HG02798 (cell line): ENCODE measurements at regions not wholly inside any gene's neighbourhood (a gene's known extent, or its start where the extent isn't known, plus 50 kb on each side); places are given as distances from the start of the nearest gene placed in this dataset.

Source experiments
- ATAC-seq: cut with Tn5 transposase; IDR thresholded peaks from one replicate; pipeline ENCODE4 v1.9.1; 2021; ENCODE audit warnings: mild to moderate bottlenecking; ENCODE audit not compliant: unreplicated experiment, poor library complexity

DNA sequence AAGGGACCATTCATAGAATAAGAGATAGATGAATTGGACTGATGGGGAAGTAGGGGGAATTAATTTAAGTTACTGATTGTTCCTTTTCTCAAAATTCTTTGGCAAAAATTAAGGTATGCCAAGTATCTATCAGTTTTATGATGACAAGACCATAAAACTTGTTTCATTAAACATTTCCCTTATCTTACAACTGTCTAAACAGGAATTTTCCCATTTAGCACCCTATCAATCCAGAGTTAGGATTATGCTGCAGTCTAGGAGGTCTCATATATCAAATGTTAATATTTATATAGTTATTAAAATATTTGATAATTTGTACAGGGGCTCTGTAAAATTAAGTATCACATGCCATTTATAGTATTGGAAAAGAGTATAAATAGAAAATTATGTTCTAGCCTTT is 51.5 kb upstream of the ARID1B start:
- ATAC-seq, result no peak

- peak; percentile 46 for ATAC-seq
Observed at GRCh38 chr6:156720691-156721685, 56.2 kb upstream of the ARID1B start.

GRCh38 chr6:156719720-156720563 is 57.2 kb upstream of the ARID1B start:
- peak; percentile 87 for ATAC-seq

DNA sequence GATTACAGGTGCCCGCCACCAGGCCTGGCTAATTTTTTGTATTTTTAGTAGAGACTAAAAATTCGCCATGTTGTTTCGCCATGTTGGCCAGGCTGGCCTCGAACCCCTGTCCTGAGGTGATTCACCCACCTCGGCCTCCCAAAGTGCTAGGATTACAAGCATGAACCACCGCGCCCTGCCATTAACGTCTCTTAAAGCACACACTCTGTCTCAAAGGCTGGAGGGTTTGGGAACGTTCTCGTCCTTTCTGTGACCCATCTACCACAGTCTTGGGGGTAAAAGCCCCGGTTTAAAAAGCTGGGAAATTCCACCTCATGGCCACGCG is 57.8 kb upstream of the ARID1B start:
- ATAC-seq, result no peak

DNA sequence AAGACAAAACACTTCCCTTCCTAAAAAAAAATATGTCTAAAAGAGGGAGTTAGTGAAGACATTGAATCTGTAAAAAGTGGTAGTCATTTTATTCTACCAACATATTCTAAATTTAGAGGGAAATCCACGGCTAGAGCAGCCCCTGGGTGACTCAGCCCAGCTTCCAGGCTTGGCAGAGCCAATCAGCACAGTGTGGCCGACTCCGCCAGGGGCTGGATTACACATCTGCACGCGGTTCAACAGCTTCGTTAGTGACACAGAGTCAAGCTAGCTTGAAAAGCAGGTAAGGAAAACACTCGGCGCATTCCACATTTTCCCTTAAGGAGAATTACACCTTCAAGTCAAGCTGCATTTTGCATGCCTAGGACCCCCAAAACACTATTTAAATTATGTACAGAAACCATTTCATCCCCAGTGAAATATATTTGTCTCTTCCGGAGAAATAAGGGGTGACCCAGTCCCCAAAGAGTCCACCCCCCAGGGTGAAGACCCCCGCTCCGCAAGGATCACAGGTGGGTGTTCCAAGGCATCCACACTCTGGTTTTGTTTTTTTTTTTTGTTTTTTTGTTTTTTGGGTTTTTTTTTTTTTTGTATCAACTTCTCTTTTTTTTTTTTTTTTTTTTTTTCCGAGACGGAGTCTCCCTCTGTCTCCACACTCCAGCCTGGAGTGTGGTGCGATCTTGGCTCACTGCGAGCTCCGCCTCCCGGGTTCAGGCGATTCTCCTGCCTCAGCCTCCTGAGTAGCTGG is 58.4 kb upstream of the ARID1B start:
- ATAC-seq, result no peak

DNA sequence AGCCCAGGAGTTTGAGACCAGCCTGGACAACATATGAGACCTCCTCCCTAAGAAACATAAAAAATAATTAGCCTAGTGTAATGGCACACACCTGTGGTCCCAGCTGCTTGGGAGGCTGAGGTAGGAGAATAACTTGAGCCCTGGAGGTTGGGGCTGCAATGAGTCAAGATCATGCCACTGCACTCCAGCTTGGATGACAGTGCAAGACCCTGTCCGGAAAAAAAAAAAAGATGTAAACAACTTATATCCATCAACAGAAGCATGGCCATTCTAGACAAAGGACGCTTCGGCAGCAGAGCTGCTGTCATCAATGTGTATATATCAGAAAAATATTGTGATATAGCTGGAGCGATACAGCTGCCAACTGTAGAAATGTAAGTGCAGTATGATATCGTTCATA is 59.6 kb upstream of the ARID1B start:
- ATAC-seq, result no peak

DNA sequence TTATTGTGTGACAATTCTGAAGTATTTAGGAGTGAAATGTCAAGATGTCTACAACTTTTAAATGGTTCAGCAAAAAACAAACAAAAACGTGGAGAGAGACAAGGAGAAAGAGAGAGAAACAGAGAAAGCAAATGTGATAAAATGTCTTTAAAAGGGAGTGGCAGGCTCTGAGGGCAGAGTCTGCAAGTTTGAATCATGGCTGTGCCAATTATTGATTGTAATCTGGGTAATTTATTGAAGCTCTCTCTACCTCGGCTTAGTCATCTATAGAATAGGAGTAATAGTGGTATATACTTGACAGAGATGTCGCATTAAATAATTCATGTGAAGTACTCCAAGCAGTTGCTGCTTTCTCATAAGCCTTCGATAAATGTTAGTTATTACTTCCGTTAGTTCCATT is 61.3 kb upstream of the ARID1B start:
- ATAC-seq, result no peak

- ATAC-seq, result no peak
Observed at GRCh38 chr6:156713548-156713947, 63.6 kb upstream of the ARID1B start.

DNA sequence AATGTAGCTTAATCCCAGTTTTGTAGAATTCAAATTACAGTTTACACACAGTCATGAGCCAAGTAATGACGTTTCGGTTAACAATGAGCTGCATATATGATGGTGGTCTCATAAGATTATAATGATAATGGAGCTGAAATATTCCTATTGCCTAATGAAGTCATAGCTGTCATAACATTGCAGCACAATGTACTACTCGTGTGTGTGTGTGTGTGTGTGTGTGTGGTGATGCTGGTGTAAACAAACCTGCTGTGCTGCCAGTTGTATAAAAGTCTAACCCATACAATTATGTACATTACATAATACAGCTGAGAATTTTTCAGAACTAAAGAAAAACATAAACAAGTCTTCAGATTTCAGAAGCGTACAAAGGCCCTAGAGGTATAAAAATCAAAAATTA is 66.7 kb upstream of the ARID1B start:
- no peak for ATAC-seq

DNA sequence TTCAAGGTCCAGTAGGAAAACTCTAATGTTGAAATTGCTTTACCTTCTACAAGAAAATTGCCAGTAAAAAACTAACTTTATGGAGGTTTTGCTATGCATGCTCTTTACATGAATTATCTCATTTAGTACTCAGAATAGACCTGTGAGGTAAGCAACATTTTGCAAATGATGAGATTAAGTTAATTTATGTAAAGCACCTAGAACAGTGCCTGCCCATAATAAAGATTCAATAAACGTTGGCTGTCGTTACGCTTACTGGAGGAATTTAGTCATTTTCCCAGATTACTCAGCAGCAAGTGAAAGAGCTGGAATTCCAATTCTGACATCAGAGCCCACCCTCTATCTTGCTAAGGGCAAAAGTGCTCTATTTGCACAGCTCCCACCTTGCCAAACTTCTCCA is 69.4 kb upstream of the ARID1B start:
- ATAC-seq, result no peak

DNA sequence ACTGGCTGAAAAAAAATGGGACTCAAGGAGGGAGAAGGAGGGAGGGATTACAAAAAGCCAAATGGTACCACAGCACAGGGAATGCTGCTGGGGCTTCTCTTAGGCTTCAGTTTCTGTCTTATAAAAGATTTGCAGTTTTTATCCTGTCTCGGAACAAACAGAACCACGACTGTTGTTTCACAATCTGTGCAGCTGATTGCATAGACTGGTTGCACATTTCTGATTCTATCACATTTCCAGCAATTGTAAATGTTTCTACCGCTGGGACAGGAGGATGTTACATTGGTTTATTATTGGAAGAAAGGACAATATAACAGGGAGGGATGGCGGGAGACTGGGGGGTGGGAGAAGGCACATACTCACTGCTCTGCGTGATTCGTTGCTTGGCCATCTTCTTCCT is 73.5 kb upstream of the ARID1B start:
- no peak for ATAC-seq

- ATAC-seq, result no peak
Observed at GRCh38 chr6:156701966-156702365, 75.2 kb upstream of the ARID1B start.

- ATAC-seq, result no peak
Observed at GRCh38 chr6:156700440-156701057, 76.6 kb upstream of the ARID1B start.

DNA sequence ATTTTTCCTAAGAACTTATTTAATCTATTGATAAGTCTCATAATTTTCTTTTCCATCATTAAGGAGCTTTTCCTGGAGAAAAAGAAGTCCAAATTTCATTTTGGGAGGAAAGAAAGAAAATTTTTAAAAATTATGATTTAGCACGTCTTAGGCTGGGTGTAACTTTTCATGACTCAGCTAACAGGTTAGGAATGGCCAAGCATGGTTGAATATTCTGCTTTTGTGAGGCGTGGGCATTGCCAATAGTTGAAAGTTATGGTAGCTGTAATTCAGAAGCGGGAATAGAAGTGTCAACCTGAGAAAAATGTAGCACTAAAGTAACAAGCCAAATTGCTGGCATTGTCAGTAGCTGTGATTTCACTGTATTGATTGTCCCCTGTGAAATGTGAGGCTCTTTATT is 77.2 kb upstream of the ARID1B start:
- ATAC-seq, result no peak

- peak; percentile 38 for ATAC-seq
Observed at GRCh38 chr6:156699017-156699421, 78.2 kb upstream of the ARID1B start.

- peak; percentile 88 for ATAC-seq
Observed at GRCh38 chr6:156698239-156699016, 78.8 kb upstream of the ARID1B start.

DNA sequence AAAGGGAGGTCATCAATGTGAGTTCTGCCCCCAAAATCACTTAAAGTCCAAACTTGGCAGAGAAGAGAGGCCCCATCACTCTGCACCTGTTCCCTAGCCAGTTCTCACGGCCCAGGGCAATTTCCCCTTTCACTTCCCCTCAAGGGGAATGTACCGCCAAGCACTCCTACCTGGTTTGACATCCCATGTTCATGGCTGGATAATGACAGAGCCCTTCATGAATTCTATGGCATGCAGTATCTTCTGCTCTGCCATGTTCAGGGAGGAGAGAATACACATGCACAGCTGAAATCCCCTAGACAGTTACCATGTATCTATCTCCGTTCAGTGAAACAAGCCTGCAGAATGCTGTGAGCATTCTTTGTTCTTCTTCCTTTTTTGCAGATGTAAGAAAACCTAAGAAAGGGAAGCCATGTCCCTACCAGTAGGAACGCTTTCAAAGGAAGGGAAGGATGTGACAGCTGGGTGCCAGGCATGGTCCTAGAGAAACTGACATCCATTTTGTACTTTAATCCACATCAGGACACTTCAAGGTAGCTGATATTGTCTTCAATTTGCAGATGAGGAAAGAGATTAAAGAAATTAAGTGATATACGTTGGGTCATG is 79.8 kb upstream of the ARID1B start:
- ATAC-seq, result peak; percentile 37

DNA sequence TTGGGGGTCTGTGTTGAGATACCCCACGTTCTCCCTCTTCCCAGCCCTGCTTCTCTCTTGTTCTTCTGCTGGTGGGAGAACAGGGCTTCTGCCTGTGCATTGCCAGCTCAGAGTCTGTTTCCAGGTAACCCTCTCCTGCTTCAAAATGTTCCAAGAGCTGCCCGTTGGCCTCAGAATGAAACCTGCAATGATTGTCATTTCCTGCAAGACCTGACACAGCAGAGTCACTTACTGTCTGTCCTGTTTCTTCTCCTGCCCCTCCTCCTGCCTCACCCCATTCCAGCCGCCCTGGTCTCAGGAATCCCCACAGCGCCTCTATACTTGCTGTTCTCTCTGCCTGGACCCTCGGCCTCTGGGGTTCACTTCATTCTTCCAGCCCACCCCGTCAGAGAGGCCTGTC is 81.4 kb upstream of the ARID1B start:
- no peak for ATAC-seq

- ATAC-seq, result no peak
Observed at GRCh38 chr6:156694679-156695078, 82.5 kb upstream of the ARID1B start.
